GM18508 (cell line): ENCODE measurements at regions not wholly inside any gene's neighbourhood (a gene's known extent, or its start where the extent isn't known, plus 50 kb on each side); places are given as distances from the start of the nearest gene placed in this dataset.

Experiments
- ATAC-seq: cut with Tn5 transposase; IDR thresholded peaks from one replicate; pipeline ENCODE4 v1.9.1; 2021; ENCODE audit warnings: moderate number of reproducible peaks; ENCODE audit not compliant: insufficient read depth, unreplicated experiment

DNA sequence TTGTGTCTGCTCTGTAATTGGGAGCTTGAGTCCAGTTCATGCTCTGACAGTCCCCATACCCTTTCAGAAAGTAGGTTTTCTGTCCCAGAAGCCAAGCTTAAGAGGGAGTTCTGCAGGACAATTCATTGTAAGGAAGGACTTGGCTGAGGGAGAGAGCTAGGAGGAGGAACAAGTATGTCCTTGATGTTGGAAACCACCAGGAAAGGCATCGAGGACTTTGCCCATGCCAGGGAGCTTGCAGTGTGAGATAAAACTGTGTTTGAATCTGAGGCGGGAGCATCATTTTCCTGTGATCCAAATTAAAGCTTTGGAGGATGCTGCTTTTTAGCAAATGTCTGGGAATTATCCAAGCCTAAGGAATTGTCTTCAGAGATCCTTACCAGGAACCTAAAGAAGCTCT, 175.3 kb downstream of the EMP1 start:
- no peak for ATAC-seq

DNA sequence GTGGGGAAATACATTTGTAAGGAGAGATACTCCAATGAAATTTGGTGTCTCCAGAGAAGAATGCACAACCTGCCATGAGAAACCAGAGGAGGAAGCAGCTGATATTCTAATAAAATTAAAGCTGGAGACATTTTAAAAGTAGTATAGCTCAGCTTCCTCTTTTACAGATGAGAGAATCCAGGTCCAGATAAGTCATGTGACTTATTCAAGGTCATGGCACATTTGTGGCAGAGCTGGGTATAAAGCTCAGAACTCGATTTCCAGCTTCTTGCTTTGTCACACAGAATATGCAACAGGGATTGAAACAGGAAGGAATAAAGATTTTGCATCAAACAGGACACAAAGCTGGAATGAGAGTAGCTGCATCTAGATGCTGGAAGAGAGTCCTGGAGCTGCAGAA, 174.8 kb downstream of the EMP1 start:
- no peak for ATAC-seq

DNA sequence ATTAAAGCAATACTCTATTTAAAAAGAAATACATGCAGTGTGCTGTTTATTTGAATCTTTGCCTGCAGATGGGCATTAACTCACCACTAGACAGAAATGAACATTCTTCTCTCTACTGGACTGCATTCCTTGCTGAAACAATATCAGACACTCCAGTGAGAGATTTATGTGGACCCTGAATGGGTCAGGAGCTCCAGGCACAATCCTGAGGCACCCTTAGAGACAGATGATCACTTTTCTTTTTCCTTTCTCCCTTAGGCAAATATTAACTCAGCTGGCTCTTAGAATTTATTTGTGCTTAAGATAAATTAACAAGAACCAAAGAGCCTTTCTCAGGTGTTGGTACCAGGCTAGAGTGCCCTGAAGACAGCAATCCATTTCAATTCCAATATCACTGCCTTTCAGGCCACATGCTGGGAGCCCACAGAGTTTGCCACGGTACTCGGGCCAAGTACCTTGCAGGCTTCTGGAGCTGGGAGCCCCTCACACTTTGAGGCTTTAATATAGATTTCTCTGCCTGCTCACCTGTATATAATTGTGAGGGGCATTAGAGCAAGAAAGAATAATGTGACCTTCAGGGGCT, 173.0 kb downstream of the EMP1 start:
- no peak for ATAC-seq

DNA sequence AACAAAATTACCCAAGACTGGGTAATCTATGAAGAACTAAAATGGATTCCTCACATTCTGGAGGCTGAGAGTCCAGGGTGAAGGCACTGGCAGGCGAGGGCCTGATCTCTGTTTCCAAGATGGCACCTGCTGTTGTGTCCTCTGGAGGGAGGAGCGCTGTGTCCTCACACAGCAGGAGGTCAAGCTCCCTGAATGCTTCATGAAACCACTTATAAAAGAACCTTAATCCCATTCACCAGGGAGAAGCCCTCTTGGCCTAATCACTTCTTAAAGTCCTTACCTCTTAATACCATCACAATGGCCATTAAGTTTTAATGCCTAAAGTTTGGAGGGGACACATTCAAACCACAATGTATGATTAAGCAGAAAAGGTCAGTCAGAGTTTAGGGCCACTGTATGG, 172.4 kb downstream of the EMP1 start:
- ATAC-seq: no peak

DNA sequence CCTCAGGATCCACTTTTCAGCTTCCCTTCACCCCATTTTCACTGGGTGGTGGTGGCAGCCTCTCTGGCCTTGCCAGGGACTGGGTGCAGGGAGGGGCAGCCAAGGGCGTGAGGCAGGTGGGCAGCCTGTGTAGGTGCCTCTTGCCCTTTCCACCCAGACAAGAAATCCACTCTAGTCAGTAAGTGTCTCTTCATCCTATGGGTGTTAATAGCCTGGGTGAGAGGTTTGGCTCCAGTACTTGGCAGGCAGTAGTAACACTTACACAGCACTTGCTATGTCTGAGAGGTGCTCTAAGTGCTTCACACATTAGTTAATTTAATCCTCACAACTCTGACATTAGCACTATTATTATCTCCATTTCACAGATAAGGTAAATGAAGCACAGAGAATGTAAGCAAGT, 171.9 kb downstream of the EMP1 start:
- no peak for ATAC-seq

DNA sequence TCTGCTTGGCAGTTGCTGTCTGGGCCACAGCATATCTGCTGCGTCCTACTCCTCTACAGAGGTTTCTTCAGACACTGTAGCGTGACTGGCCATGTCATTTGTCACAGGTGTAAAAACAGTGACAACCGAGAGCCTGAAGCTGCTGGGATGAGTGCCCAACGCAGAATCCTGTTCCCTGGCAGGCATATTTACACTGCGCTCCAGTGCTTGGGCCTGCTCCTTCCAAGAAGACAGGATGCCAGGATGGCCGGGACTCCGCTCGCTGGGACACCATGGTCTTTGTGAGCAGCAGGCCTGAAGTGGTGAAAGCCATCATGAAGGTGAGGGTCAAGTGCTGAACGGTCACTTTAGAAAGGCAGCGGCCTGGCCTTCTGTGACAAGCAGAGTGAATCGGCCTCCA, 171.4 kb downstream of the EMP1 start:
- no peak for ATAC-seq

DNA sequence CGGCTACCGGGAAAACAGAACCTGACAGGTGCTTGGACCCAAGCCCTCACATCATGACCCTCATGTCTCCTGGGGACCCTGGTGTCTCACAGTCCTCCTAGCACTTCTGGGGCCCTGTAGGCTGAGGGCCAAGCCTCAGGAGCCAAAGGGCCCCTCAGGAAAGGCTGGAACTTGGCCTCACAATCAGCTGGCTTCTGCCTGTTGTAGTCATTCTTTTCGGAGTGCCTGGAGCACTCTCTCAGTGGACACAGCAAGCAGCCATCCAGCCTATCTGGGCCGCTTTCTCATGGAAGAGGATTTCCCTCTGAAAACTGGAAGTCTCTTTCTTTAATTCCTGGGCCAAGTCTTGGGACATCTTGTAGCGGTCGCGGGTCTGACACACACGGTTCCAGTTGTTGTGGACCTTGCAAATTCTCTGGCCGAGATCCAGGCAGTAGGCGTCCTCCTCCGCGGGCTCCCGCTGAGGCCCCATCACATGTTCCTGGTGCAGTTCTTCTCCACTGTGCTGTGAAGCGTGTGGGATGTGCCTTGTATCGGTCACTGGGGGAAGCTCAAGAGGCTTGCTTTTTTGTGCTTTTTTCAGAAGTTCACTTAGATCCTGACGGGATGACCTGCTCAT, 169.3 kb downstream of the EMP1 start:
- ATAC-seq: no peak

DNA sequence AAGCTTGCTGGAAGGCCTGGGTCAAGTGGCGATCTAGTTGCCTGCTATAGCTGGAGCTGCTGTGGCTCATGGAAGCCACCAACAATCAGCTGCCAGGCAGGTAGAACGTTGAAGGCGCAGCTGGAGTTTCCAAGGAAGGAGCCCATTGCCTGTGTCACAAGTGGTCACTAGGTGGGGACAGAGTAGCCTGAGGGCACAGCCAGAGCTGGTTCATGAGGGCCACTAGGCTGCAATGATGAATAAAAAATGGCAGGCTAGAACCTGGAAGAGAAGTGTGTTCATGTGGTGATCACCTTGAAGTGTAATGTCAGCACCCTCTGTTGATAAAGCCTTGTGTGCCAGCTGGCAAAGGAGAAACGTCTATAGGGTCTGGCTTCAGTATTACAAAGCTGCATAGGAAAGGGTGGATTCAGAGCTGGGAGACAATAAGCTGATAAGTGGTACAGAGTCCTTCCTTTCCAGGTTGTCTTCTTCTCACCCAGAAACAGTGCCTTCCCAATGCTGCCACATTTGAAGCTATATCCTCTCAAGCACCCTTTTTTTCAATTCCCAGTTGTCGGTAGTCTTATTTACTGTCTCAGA, 165.8 kb downstream of the EMP1 start:
- no peak for ATAC-seq

DNA sequence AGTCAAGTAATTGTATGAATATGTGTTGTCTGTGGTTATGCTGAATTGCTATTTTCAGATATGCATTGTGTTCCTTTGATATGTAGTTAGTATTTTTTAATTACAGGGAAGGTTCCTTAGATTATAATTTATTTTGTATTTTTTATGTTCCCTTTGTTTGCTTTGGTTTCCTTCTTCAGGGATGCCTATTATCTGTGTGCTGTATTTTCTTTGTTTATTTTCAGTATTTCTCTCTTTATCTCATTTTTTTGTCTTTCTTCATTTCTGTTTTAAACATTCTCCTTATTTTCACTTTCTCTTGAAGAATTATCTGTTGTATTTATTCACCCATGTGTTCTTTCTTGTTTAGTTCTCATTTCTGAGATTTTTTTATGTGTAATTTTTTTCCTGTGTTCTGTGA, 163.1 kb downstream of the EMP1 start:
- no peak for ATAC-seq

DNA sequence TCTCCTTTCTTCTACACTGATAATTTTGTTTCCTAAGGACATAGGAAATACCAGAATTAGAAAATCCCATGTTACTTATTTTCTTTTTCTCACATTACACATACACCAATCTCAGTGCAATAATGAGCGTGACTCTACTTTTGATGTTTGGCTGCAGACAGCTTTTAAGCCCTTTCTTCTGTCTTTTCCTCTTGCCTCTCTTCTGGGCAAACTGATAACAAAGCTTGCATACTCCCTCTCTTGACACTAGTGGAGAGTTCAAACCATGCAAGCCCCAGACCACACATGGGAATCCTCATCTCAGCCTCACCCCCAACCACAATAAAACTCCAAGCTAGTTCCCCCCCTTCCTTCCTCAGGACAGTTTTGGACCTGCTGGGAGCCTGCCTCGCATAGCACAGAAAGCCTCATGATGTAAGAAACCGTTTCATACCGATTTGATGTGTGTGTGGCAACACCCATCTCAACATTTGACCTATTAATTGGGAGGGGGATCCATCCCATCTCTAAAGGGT, 161.9 kb downstream of the EMP1 start:
- no peak for ATAC-seq

DNA sequence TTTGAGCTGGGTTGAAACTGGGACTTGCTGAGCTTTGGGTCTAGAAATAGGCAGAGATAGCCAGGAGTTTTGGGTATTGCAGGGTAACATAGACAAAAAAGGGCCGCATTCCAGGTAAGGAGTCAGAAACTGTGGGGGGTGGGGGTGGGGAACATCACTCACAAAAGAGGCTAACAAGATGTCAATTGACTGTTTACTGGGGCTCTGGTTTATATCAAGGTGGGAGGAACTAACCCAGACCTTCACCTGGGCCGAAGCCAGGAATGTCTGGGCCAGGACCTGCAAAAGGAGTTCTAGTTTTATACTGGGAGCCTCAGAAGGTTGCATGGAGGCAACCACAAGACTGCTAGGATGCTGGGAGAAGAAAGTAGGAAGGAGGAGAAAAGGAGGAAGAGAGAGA, 154.4 kb downstream of the EMP1 start:
- no peak for ATAC-seq

DNA sequence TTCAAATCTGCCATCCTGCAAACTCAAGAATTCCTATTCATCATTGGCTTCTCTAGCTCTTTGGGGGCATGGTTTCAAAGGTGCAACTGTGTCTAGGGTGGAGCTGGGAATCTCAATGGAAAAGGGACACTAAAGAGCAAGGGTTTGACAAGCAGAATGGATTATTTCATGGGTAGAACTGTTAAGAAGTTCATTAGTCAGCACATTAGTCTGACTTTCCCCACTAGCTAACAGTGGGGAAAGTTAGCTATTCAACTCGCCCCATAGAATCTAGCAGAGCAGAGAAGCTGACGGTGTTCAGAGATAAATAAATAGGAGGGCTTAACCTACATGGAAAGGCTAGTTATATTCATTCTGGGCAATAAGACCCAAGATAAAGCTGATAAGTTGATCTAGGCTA, 153.9 kb downstream of the EMP1 start:
- no peak for ATAC-seq

DNA sequence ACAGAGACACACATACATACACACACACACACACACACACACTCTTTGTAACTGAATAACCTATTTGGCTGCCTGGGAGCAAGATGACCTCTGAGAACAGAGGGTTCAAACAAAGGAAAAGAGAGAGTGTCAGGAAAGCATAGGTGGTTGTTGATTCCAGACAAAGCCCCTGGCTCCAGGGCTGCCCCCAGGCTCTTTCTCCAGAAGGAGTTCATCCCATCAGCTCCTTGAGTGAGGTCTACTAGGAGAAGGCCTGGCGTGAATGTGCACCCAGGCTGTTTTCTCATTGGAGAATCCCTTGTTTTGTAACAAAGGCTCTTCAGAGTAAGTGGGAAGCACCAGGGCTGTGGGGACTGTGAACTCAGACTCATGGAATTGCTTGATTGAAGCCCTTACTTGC, 151.9 kb downstream of the EMP1 start:
- ATAC-seq: no peak

DNA sequence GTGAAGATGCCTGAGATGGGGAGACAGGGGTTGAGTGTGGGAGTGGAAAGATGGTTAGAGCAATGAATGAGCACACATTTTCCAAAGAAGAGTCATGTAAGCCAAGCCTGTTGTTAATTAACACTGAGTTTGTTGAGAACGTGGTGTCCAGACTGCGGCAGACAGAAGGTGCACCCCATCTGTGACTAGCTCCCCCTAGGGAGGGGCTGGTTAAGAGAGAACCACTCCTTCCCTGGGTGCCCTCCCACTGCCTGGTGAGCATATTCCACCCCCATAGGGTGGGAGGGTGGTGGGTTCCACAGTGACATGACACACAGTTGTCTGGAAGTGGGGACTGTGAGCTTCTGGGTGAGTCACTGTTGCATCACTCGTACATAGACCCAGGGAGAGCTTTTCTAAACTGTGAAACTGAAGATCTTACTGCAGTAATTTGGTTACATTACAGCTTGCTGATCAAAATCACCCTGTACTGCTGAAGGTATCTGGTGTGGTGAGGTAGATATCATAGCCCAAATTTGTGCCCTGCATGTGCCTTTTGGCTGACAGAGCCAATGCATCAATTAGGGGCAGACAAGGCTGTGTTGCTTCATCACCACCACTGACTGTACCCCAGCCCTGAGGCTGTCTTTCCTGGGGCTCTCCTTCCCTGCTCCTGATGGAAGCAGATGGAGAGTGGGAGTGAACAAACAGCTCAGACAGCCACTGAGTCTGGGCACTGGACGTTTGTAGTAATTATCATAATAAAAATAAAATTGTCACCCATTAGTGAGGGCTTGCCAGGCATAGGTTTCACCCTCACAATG, 150.9 kb downstream of the EMP1 start:
- no peak for ATAC-seq

DNA sequence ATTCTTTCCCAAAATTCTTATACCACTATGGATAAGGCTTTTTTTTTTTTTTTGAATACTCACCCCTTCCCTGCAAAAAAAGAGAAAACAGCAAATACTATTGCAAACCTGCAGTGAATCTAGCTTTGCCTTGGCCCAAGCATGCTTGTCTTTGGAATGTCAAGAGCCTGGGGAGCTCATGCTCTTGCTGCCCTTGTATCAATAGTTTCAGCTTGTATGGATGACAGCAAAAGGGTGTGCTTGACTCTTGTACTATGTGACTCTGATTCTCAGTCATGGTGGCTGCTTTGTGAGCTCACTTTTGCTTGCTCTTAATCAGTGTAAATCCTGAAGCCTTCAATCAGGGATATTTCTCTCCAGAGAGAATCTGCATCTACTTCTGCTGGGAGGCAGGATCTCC, 149.2 kb downstream of the EMP1 start:
- no peak for ATAC-seq

DNA sequence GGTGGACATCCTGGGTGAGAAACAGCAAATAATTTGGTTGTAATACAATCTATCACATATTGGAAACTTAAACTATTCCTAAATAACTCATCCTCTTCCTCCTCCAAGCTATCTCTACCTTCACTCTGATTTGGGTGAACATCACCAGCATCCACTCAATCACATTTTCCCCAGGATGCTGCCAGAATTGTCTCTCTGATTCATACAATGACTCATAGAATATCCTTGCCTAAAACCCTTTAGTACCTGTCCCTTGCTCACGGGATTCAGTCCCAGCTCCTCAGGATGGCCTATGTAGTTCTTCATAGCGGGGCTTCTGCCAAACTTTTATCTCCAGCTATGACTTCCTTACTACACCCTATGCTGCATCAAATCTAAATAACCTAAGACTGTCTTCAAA, 146.8 kb downstream of the EMP1 start:
- ATAC-seq: no peak

DNA sequence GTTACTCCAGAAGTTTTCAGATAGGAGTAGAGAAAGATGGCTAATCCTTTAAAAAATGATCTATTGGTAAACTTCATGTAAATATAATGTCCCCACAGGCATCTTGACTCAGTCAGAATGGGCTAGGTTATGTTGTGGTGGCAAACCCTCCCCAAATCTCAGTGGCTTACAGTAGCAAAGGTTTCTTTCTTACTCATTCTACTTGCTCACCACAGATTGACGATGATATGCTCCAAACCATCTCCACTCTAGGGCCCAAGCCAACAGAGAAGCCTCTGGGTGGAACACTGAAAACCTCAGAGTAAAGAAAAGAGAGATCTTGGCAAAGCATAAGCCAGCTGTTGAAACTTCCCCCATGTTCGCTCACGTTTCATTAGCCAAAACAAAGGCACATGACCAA, 146.4 kb downstream of the EMP1 start:
- ATAC-seq: no peak

DNA sequence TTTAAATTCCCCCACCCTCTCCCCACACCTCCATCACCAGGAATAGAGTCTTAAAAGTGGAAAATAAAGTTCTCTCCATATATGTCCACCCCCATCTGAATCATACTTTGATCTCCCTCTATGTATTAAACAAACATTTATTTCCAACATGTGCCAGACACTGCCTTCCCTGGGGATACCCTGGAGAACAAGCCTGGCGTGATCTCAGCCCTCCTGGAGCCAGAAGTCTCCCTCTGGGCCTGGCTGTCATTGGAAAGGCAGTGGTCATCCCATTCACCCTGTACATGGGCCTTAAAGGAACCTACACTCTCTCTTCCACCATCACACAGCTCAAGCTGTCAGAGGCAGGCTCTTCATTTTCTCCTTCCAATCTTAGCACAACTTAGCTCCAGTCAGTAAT, 143.6 kb downstream of the EMP1 start:
- no peak for ATAC-seq

DNA sequence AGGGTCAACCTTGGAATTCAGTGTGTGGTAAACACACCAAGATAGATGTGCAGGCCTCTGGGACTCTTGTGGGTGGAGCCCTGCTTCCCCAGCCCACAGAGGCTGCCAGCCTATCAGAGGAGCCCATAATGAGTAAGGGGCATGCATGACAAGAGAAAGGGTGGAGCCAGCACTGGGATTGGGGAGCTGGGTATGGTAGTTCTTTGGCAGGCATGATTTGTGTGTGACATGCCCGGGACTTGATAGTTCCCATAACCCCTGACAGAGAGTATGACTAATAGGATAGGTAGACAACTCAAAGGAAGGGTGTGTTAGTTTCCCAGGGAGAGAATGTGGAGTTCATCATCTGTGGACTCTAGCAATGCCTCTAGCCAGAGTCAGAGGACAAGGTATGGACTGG, 143.0 kb downstream of the EMP1 start:
- ATAC-seq: no peak

DNA sequence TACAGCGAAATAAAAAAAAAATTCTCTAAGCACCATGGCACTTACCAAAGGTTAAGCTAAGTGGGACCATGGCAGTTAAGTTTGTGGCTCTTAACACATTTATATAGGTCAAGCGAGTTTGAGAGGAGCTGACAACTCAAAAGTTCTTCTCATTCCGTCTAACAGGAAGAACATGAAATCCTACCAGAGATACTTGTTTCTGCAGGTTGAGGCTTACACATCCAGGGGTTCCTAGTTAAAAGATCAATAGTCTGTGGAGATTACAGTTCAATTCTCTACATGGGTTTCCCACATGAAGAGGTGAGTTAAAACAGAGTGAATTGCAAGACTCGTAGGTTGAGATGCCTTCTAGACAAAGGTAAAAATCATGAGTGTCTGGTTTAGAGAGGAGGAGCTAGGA, 142.6 kb downstream of the EMP1 start:
- no peak for ATAC-seq

DNA sequence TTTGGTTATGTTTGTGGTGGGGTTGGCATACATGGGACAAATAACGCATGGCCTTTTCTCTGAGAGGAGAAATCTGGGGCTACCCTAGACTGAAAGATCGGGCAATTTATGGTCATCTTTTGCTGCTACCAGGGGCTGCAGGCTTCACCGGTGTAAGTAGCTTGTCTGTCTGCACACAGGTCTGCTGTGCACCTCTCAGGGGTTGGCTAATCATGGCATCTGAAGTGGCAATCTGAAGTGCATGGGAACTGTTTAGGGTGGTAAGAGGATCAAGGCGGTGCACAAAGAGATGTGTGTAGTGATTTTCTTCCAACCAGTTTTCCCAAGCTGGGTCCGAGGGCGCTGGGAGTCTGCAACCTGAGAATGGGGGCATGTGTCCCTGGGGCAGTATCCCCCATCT, 141.3 kb downstream of the EMP1 start:
- no peak for ATAC-seq
